SK-N-SH (cell line): ENCODE measurements at regions not wholly inside any gene's neighbourhood (a gene's known extent, or its start where the extent isn't known, plus 50 kb on each side); places are given as distances from the start of the nearest gene placed in this dataset.

Source experiments
- TF ChIP-seq, protein P1 (sequence below): fragments of 200-600 bp; sonication (generic); IDR thresholded peaks from 2 replicates; pipeline ENCODE4 v1.6.1; 2017; ENCODE audit warnings: antibody characterized with exemption, mild to moderate bottlenecking, moderate library complexity
- TF ChIP-seq, protein P2 (sequence below): IDR thresholded peaks from 2 replicates; pipeline ENCODE4 v1.4.0; 2012; ENCODE audit warnings: low read depth

DNA sequence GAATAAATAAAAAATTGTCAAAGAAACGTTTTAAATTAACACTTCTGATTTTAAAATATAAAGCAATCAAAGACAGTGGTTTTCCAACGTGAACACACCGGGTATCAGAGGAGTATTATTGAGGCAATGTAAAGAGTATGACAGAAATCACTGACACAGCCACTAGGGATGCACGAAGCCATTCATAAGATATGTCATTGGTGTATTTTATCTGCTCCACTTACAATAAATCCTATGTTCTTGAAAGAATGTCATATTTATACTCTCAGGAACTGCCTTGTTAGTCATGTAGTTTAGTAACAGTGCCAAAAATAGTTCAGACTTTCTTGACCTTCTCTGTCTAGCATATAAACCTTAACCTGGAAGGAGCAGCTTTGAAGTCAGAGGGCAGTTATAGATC is 835.0 kb upstream of the NCAM2 start:
- TF ChIP-seq, protein P1, sequence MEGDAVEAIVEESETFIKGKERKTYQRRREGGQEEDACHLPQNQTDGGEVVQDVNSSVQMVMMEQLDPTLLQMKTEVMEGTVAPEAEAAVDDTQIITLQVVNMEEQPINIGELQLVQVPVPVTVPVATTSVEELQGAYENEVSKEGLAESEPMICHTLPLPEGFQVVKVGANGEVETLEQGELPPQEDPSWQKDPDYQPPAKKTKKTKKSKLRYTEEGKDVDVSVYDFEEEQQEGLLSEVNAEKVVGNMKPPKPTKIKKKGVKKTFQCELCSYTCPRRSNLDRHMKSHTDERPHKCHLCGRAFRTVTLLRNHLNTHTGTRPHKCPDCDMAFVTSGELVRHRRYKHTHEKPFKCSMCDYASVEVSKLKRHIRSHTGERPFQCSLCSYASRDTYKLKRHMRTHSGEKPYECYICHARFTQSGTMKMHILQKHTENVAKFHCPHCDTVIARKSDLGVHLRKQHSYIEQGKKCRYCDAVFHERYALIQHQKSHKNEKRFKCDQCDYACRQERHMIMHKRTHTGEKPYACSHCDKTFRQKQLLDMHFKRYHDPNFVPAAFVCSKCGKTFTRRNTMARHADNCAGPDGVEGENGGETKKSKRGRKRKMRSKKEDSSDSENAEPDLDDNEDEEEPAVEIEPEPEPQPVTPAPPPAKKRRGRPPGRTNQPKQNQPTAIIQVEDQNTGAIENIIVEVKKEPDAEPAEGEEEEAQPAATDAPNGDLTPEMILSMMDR = no peak
- TF ChIP-seq, protein P2, sequence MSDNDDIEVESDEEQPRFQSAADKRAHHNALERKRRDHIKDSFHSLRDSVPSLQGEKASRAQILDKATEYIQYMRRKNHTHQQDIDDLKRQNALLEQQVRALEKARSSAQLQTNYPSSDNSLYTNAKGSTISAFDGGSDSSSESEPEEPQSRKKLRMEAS = no peak
